PC-9 (cell line): ENCODE measurements at regions not wholly inside any gene's neighbourhood (a gene's known extent, or its start where the extent isn't known, plus 50 kb on each side); places are given as distances from the start of the nearest gene placed in this dataset.

Source experiments
- BruUV-seq: library from RNA; stranded (reverse); fragments of 400-500 nt; replicated peaks from 2 replicates; lab custom pipeline; 2021; lab: Mats Ljungman, UMichigan
- CTCF ChIA-PET: fragments of 300-600 bp; sonication (Branson Sonifier 250); formaldehyde crosslinking; loops from one replicate; lab custom pipeline; 2022; ENCODE audit warnings: antibody characterized with exemption; lab: Charles Lee
- POLR2A ChIA-PET: fragments of 300-600 bp; sonication (Branson Sonifier 250); formaldehyde crosslinking; loops from one replicate; lab custom pipeline; 2022; ENCODE audit warnings: antibody characterized with exemption; ENCODE audit not compliant: unreplicated experiment; lab: Charles Lee
- DNase-seq, 2 experiments: peaks; one replicate each; pipeline versions ENCODE4 v3.0.0 to v3.0.0-alpha.2; 2015 to 2022; ENCODE audit warnings: mixed read lengths in 1 of 2
- H2AFZ ChIP-seq: fragments of 200-600 bp; sonication (generic); 2 replicates; pipeline ENCODE4 v1.8.1; 2017; ENCODE audit warnings: antibody characterized with exemption
- H3F3A ChIP-seq: fragments of 200-600 bp; sonication (generic); 2 replicates; pipeline ENCODE4 v1.8.1; 2017; ENCODE audit warnings: antibody characterized with exemption, mild to moderate bottlenecking, low read depth; ENCODE audit not compliant: insufficient read depth
- H3K27ac ChIP-seq: fragments of 200-600 bp; sonication (generic); 2 replicates; pipeline ENCODE4 v1.6.1; 2016; ENCODE audit warnings: mixed run types
- H3K27me3 ChIP-seq: fragments of 200-600 bp; sonication (generic); 2 replicates; pipeline ENCODE4 v1.6.1; 2016; ENCODE audit warnings: low read depth, mixed run types; ENCODE audit not compliant: insufficient read depth
- H3K36me3 ChIP-seq: fragments of 200-600 bp; sonication (generic); 2 replicates; pipeline ENCODE4 v1.6.1; 2016; ENCODE audit warnings: low read depth, mixed run types
- H3K4me1 ChIP-seq: fragments of 200-600 bp; sonication (generic); replicated peaks from 2 replicates; pipeline ENCODE4 v1.6.1; 2016; ENCODE audit warnings: mixed run types; ENCODE audit not compliant: insufficient read depth
- H3K4me2 ChIP-seq: fragments of 200-600 bp; sonication (generic); 2 replicates; pipeline ENCODE4 v1.6.1; 2017; ENCODE audit warnings: mixed run types
- H3K4me3 ChIP-seq: fragments of 200-600 bp; sonication (generic); 2 replicates; pipeline ENCODE4 v1.6.1; 2016; ENCODE audit warnings: mixed run types
- H3K79me2 ChIP-seq: fragments of 200-600 bp; sonication (generic); 2 replicates; pipeline ENCODE4 v1.6.1; 2017; ENCODE audit warnings: low read depth, mixed run types
- H3K9me2 ChIP-seq: fragments of 200-600 bp; sonication (generic); 2 replicates; pipeline ENCODE4 v1.8.1; 2017; ENCODE audit warnings: mild to moderate bottlenecking; ENCODE audit not compliant: insufficient read depth
- H3K9me3 ChIP-seq: fragments of 200-600 bp; sonication (generic); 2 replicates; pipeline ENCODE4 v1.8.1; 2016; ENCODE audit warnings: low read depth; ENCODE audit not compliant: insufficient read depth
- H4K20me1 ChIP-seq: fragments of 200-600 bp; sonication (generic); 2 replicates; pipeline ENCODE4 v1.8.1; 2017; ENCODE audit not compliant: insufficient read depth
- CTCF ChIP-seq: fragments of 200-600 bp; sonication (generic); conservative IDR thresholded peaks from 2 replicates; pipeline ENCODE4 v1.6.1; 2017; ENCODE audit warnings: mixed run types, antibody characterized with exemption, mild to moderate bottlenecking, moderate library complexity
- EZH2 ChIP-seq: fragments of 200-600 bp; sonication (generic); IDR thresholded peaks from 2 replicates; pipeline ENCODE4 v1.8.0; 2017; ENCODE audit warnings: antibody characterized with exemption, low read depth
- intact Hi-C: fragments of 100-400 bp; cut with micrococcal nuclease; formaldehyde crosslinking; loops from one replicate; pipeline ENCODE4 v1.10.0; 2022; ENCODE audit not compliant: unreplicated experiment

GRCh38 chr10:121110369-121110768 is 259.2 kb downstream of the WDR11 start:
- no peaks in the 10 kb centered on the region for H4K20me1 ChIP-seq
- POLR2A ChIA-PET: no interaction called here
- no peaks in the 10 kb centered on the region for H3K79me2 ChIP-seq
- intact Hi-C loops: no loop called here
- no peak overlapping the region for H3K27ac ChIP-seq
- no peak overlapping the region for H3K4me2 ChIP-seq
- no peaks in the 10 kb centered on the region for H3K9me2 ChIP-seq
- no peaks in the 10 kb centered on the region for H3K9me3 ChIP-seq
- no peak for DNase-seq
- CTCF ChIA-PET: no interaction called here
- H3K4me3 ChIP-seq: no peak overlapping the region
- BruUV-seq: no TSS peak
- no peaks in the 10 kb centered on the region for H3K27me3 ChIP-seq
- H3K4me1 ChIP-seq: no peaks in the 10 kb centered on the region
- no peaks in the 10 kb centered on the region for H3K36me3 ChIP-seq
- no peaks in the 10 kb centered on the region for H3F3A ChIP-seq
- no peak overlapping the region for H2AFZ ChIP-seq
- no peak for TF ChIP-seq CTCF
- no peak for TF ChIP-seq EZH2

GRCh38 chr10:121112136-121112535 is 261.0 kb downstream of the WDR11 start:
- ChIA-PET POLR2A (no interaction called here), CTCF (no interaction called here)
- BruUV-seq: no TSS peak
- Histone ChIP-seq H3K4me1 (no peaks in the 10 kb centered on the region), H3K36me3 (no peaks in the 10 kb centered on the region), H3K9me3 (no peaks in the 10 kb centered on the region), H3K9me2 (no peaks in the 10 kb centered on the region), H3K27ac (no peak overlapping the region), H3F3A (no peaks in the 10 kb centered on the region), H2AFZ (no peak overlapping the region), H4K20me1 (no peaks in the 10 kb centered on the region), H3K79me2 (no peaks in the 10 kb centered on the region), H3K27me3 (no peaks in the 10 kb centered on the region), H3K4me2 (no peak overlapping the region), H3K4me3 (no peak overlapping the region)
- TF ChIP-seq EZH2 (no peak), CTCF (no peak)
- intact Hi-C loops: no loop called here
- DNase-seq: no peak

GRCh38 chr10:121112579-121113384 is 261.6 kb downstream of the WDR11 start:
- Histone ChIP-seq H4K20me1 (no peaks in the 10 kb centered on the region), H3F3A (no peaks in the 10 kb centered on the region), H3K79me2 (no peaks in the 10 kb centered on the region), H3K27me3 (no peaks in the 10 kb centered on the region), H2AFZ (no peak overlapping the region), H3K27ac (no peak overlapping the region), H3K4me3 (no peak overlapping the region), H3K4me1 (no peaks in the 10 kb centered on the region), H3K9me2 (no peaks in the 10 kb centered on the region), H3K9me3 (no peaks in the 10 kb centered on the region), H3K4me2 (no peak overlapping the region), H3K36me3 (no peaks in the 10 kb centered on the region)
- intact Hi-C loops: no loop called here
- POLR2A ChIA-PET: no interaction called here
- CTCF ChIA-PET: no interaction called here
- BruUV-seq: no TSS peak
- DNase-seq: no peak
- TF ChIP-seq CTCF (no peak), EZH2 (no peak)
